ENCODE measurements at regions not wholly inside any gene's neighbourhood (a gene's known extent, or its start where the extent isn't known, plus 50 kb on each side); places are given as distances from the start of the nearest gene placed in this dataset.

- Histone ChIP-seq H3K9ac (ENCODE audit: low read depth, low read length) (no peak overlapping the region), H3K27me3 (ENCODE audit: insufficient read depth, low read length, poor library complexity) (no peaks in the 10 kb centered on the region), H3K79me2 (ENCODE audit: insufficient read depth, low read length) (no peaks in the 10 kb centered on the region), H3K4me3 (ENCODE audit: low read depth in 1 of 2, low read length in 2 of 2) (no peak overlapping the region), H3K4me1 (ENCODE audit: insufficient read depth, low read length) (no peaks in the 10 kb centered on the region), H3K9me3 (ENCODE audit: insufficient read depth, low read length, severe bottlenecking) (no peaks in the 10 kb centered on the region), H2AFZ (ENCODE audit: low read depth, low read length) (no peak overlapping the region), H4K20me1 (ENCODE audit: insufficient read depth, low read length) (no peaks in the 10 kb centered on the region), H3K36me3 (ENCODE audit: insufficient read depth, low read length) (no peaks in the 10 kb centered on the region), H3K27ac (ENCODE audit: low read length) (no peak overlapping the region), H3K4me2 (ENCODE audit: insufficient read depth, low read length) (no peak overlapping the region)
- no peak for DNase-seq
- ATAC-seq (ENCODE audit: insufficient read depth, low read depth): no peak
- no peak for TF ChIP-seq CTCF (IDR thresholded peaks at IDR 0.05; ENCODE audit: borderline replicate concordance, extremely low read depth, low read length, poor library complexity, severe bottlenecking)
- no peak for TF ChIP-seq EZH2 (IDR thresholded peaks at IDR 0.05; ENCODE audit: borderline replicate concordance, low read depth, low read length, severe bottlenecking)
Measured at GRCh38 chr15:35170207-35170606, 85.1 kb upstream of the NANOGP8 start.

GRCh38 chr15:35168464-35168863, 83.4 kb upstream of the NANOGP8 start:
- no peak overlapping the region for H3K27ac ChIP-seq (ENCODE audit: low read length)
- no peaks in the 10 kb centered on the region for H3K79me2 ChIP-seq (ENCODE audit: insufficient read depth, low read length)
- no peaks in the 10 kb centered on the region for H3K27me3 ChIP-seq (ENCODE audit: insufficient read depth, low read length, poor library complexity)
- no peak for DNase-seq
- no peaks in the 10 kb centered on the region for H4K20me1 ChIP-seq (ENCODE audit: insufficient read depth, low read length)
- H2AFZ ChIP-seq (ENCODE audit: low read depth, low read length): no peak overlapping the region
- H3K9me3 ChIP-seq (ENCODE audit: insufficient read depth, low read length, severe bottlenecking): no peaks in the 10 kb centered on the region
- H3K9ac ChIP-seq (ENCODE audit: low read depth, low read length): no peak overlapping the region
- H3K4me2 ChIP-seq (ENCODE audit: insufficient read depth, low read length): no peak overlapping the region
- TF ChIP-seq CTCF (IDR thresholded peaks at IDR 0.05; ENCODE audit: borderline replicate concordance, extremely low read depth, low read length, poor library complexity, severe bottlenecking) (no peak), EZH2 (IDR thresholded peaks at IDR 0.05; ENCODE audit: borderline replicate concordance, low read depth, low read length, severe bottlenecking) (no peak)
- H3K4me3 ChIP-seq (ENCODE audit: low read depth in 1 of 2, low read length in 2 of 2): no peak overlapping the region
- ATAC-seq (ENCODE audit: insufficient read depth, low read depth): no peak
- H3K36me3 ChIP-seq (ENCODE audit: insufficient read depth, low read length): no peaks in the 10 kb centered on the region
- H3K4me1 ChIP-seq (ENCODE audit: insufficient read depth, low read length): no peaks in the 10 kb centered on the region

- Histone ChIP-seq H4K20me1 (ENCODE audit: insufficient read depth, low read length) (no peaks in the 10 kb centered on the region), H3K4me2 (ENCODE audit: insufficient read depth, low read length) (no peak overlapping the region), H2AFZ (ENCODE audit: low read depth, low read length) (no peak overlapping the region), H3K79me2 (ENCODE audit: insufficient read depth, low read length) (no peaks in the 10 kb centered on the region), H3K4me1 (ENCODE audit: insufficient read depth, low read length) (no peaks in the 10 kb centered on the region), H3K4me3 (ENCODE audit: low read depth in 1 of 2, low read length in 2 of 2) (no peak overlapping the region), H3K9ac (ENCODE audit: low read depth, low read length) (no peak overlapping the region), H3K9me3 (ENCODE audit: insufficient read depth, low read length, severe bottlenecking) (no peaks in the 10 kb centered on the region), H3K27ac (ENCODE audit: low read length) (no peak overlapping the region), H3K27me3 (ENCODE audit: insufficient read depth, low read length, poor library complexity) (no peaks in the 10 kb centered on the region), H3K36me3 (ENCODE audit: insufficient read depth, low read length) (no peaks in the 10 kb centered on the region)
- no peak for ATAC-seq (ENCODE audit: insufficient read depth, low read depth)
- DNase-seq: no peak
- TF ChIP-seq CTCF (IDR thresholded peaks at IDR 0.05; ENCODE audit: borderline replicate concordance, extremely low read depth, low read length, poor library complexity, severe bottlenecking): no peak
- no peak for TF ChIP-seq EZH2 (IDR thresholded peaks at IDR 0.05; ENCODE audit: borderline replicate concordance, low read depth, low read length, severe bottlenecking)
Measured at GRCh38 chr15:35167675-35168074, 82.6 kb upstream of the NANOGP8 start.
